ENCODE measurements at regions not wholly inside any gene's neighbourhood (a gene's known extent, or its start where the extent isn't known, plus 50 kb on each side); places are given as distances from the start of the nearest gene placed in this dataset.

DNA sequence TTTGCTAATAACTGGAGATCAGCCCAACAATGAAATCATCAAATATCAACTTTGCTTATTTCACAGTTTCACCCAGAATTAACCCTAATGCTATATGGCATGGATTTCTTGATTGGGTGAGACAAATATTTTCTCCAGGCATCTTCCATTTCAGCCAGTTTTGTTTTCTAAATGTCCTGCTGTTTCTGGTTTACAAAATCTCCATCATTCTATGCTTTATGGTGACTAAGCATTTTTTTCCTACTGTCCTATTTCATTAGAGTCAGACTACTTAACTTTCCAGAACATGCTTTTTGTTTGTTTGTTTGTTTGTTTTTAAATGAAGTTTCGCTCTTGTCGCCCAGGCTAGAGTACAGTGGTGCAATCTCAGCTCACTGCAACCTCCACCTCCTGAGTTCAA is 59.5 kb upstream of the EXOC2 start:
- TF ChIP-seq BHLHE40 (IDR thresholded peaks at IDR 0.05; ENCODE audit: borderline replicate concordance in 1 of 2, low read depth in 2 of 2, low read length in 1 of 2), result no peak
- TF ChIP-seq POLR2A (IDR thresholded peaks at IDR 0.05; ENCODE audit: low read depth, low read length), result no peak
- no peak for TF ChIP-seq EZH2 (IDR thresholded peaks at IDR 0.05; ENCODE audit: borderline replicate concordance, control insufficient read depth, low read depth, low read length)

Data from GM12878 (cell line).